Bronchial epithelial cell (primary cell): ENCODE measurements at regions not wholly inside any gene's neighbourhood (a gene's known extent, or its start where the extent isn't known, plus 50 kb on each side); places are given as distances from the start of the nearest gene placed in this dataset.

Experiments
- DNase-seq: peaks from one replicate; pipeline ENCODE4 v3.0.0-alpha.2; 2010; ENCODE audit warnings: low read depth
- FAIRE-seq: peaks from 2 replicates; lab custom pipeline; 2011; peaks lifted over from hg19 to GRCh38; lab: Jason Lieb, UNC
- H3K27me3 ChIP-seq: 2 replicates; pipeline ENCODE4 v1.5.1; 2011; ENCODE audit warnings: low read length; ENCODE audit not compliant: control insufficient read depth, insufficient read depth
- H3K36me3 ChIP-seq: 2 replicates; pipeline ENCODE4 v1.5.1; 2011; ENCODE audit warnings: low read length; ENCODE audit not compliant: control insufficient read depth, insufficient read depth
- H3K4me3 ChIP-seq: 2 replicates; pipeline ENCODE4 v1.5.1; 2011; ENCODE audit warnings: mild to moderate bottlenecking, low read depth, low read length, control low read depth
- TF ChIP-seq, protein P1 (sequence below): IDR thresholded peaks from 2 replicates; pipeline ENCODE4 v1.5.1; 2011; ENCODE audit warnings: mild to moderate bottlenecking, moderate library complexity, low read length, control low read depth, inconsistent platforms; ENCODE audit not compliant: insufficient read depth, severe bottlenecking

DNA sequence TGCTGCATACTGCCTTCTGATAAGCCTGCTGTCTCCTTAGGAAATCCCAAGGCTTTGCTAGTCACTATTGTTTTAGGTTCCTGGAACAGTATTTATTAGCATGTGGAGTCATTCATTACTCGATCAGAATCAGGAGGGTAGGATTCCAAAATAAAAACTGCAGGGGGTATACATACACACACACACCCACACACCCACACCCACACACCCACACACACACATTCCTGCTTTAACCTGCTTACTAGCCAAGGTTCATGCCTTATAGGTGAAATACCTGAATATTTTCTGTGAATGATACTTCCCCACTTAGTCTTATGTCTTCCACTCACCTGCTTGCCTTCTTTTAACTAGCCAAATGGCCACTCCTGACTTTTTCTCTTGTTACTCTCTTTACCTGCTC lies 325.1 kb downstream of the ADGRL2 start:
- no peak overlapping the region for H3K4me3 ChIP-seq
- H3K36me3 ChIP-seq, result no peaks in the 10 kb centered on the region
- no peaks in the 10 kb centered on the region for H3K27me3 ChIP-seq
- TF ChIP-seq, protein P1, sequence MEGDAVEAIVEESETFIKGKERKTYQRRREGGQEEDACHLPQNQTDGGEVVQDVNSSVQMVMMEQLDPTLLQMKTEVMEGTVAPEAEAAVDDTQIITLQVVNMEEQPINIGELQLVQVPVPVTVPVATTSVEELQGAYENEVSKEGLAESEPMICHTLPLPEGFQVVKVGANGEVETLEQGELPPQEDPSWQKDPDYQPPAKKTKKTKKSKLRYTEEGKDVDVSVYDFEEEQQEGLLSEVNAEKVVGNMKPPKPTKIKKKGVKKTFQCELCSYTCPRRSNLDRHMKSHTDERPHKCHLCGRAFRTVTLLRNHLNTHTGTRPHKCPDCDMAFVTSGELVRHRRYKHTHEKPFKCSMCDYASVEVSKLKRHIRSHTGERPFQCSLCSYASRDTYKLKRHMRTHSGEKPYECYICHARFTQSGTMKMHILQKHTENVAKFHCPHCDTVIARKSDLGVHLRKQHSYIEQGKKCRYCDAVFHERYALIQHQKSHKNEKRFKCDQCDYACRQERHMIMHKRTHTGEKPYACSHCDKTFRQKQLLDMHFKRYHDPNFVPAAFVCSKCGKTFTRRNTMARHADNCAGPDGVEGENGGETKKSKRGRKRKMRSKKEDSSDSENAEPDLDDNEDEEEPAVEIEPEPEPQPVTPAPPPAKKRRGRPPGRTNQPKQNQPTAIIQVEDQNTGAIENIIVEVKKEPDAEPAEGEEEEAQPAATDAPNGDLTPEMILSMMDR, result no peak
- FAIRE-seq, result no peak
- no peak for DNase-seq

DNA sequence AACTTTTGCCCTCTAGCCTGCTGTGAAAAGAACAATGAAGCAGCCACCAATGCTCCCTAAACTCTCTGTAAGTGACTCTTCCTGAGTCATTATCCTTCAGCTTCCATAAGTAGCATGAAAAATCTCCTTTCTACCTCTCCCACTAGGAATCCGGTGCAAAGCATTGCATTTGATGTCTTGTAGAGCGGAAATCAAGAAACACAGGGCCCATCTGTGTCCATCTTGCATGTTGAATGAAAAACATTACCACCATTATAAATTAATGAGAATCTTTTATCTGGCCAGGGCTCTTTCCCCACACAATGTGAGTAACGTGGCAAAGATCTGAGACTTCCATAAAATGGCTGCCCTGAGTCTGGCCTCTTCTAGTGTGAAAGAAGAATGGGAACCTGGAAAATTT lies 324.4 kb downstream of the ADGRL2 start:
- Histone ChIP-seq H3K36me3 (no peaks in the 10 kb centered on the region), H3K4me3 (no peak overlapping the region), H3K27me3 (no peaks in the 10 kb centered on the region)
- TF ChIP-seq, protein P1, result no peak
- FAIRE-seq (no peak), DNase-seq (no peak)

- TF ChIP-seq, protein P1, result no peak
- no peak for FAIRE-seq
- Histone ChIP-seq H3K4me3 (no peak overlapping the region), H3K27me3 (no peaks in the 10 kb centered on the region), H3K36me3 (no peaks in the 10 kb centered on the region)
- no peak for DNase-seq
These were observed 320.7 kb downstream of the ADGRL2 start for GRCh38 chr1:82121421-82121820.

DNA sequence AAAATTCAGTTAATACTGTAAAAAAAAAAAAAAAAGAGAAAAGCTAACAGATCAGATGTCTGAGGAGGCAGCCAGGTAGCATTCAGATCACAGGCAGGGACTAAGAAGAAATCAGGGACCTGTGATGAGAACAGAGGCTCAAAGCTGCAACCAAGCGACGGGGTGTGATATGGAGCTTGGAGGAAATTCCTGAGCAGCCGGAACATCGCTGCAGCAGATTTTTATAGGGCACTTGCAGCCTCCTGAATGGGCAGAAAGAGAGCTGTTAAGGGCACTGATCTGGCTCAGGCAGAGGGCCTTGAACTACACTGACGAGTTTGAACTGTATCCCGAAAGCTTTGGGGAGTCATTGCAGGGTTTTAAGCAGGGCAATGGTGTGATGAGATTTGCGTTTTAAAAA lies 315.4 kb downstream of the ADGRL2 start:
- FAIRE-seq (no peak), DNase-seq (no peak)
- Histone ChIP-seq H3K27me3 (no peaks in the 10 kb centered on the region), H3K4me3 (no peak overlapping the region), H3K36me3 (no peaks in the 10 kb centered on the region)
- TF ChIP-seq, protein P1, result no peak

GRCh38 chr1:82114887-82115286 lies 314.2 kb downstream of the ADGRL2 start:
- Histone ChIP-seq H3K4me3 (no peak overlapping the region), H3K36me3 (no peaks in the 10 kb centered on the region), H3K27me3 (no peaks in the 10 kb centered on the region)
- FAIRE-seq (no peak), DNase-seq (no peak)
- TF ChIP-seq, protein P1, result no peak
